Activated T-cell treated with anti-CD3 and anti-CD28 coated beads, Interleukin-2, amount 50 U/mL, for 4 hours (primary cell): ENCODE measurements at regions not wholly inside any gene's neighbourhood (a gene's known extent, or its start where the extent isn't known, plus 50 kb on each side); places are given as distances from the start of the nearest gene placed in this dataset.
"Not testable (repeated sequence)": the region's sequence is repeated elsewhere in the genome, so short reads cannot be mapped to it uniquely, and the experiment has no call there.

Source experiments
- ATAC-seq, 2 donors: fragments of 200-7000 bp; cut with Tn5 transposase; one replicate each; pipeline ENCODE4 v1.10.0; 2021
- DNase-seq: peaks from one replicate; pipeline ENCODE4 v3.0.0-alpha.2; 2020
- H3K27me3 Mint-ChIP-seq: one replicate; pipeline ENCODE4 v1.8.0; 2021; ENCODE audit warnings: low read depth, mixed read lengths
- H3K36me3 Mint-ChIP-seq: one replicate; pipeline ENCODE4 v1.8.0; 2022; ENCODE audit warnings: mixed read lengths; ENCODE audit not compliant: insufficient read depth
- H3K4me1 Mint-ChIP-seq: one replicate; pipeline ENCODE4 v1.8.0; 2021; ENCODE audit warnings: low read depth, mixed read lengths
- H3K4me3 Mint-ChIP-seq: one replicate; pipeline ENCODE4 v1.8.0; 2021; ENCODE audit warnings: mild to moderate bottlenecking, moderate library complexity, mixed read lengths
- H3K9me3 Mint-ChIP-seq: one replicate; pipeline ENCODE4 v1.8.0; 2021; ENCODE audit warnings: mixed read lengths

GRCh38 chr6:15193451-15193850, 52.4 kb upstream of the JARID2 start:
- H3K36me3 Mint-ChIP-seq, H3K27me3 Mint-ChIP-seq, H3K4me1 Mint-ChIP-seq, DNase-seq, H3K9me3 Mint-ChIP-seq, H3K4me3 Mint-ChIP-seq, ATAC-seq: not testable (repeated sequence)

DNA sequence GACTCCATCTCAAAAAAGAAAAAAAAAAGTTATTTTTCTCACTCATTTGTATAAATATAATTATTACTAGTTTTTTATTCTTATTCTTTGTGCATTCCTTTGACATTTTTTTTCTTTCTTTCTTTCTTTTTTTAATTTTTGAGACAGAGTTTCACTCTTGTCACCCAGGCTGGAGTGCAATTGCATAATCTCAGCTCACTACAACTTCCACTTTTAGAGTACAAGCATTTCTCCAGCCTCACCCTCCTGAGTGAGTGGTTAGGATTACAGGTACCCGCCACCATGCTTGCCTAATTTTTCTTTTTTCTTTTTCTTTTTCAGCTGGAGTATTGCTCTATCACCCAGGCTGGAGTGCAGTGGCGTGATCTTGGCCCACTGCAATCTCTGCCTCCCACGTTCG, 51.4 kb upstream of the JARID2 start:
- no peak for DNase-seq
- Mint-ChIP-seq H3K36me3 (no peaks in the 10 kb centered on the region), H3K27me3 (no peaks in the 10 kb centered on the region), H3K4me1 (no peaks in the 10 kb centered on the region), H3K9me3 (no peaks in the 10 kb centered on the region), H3K4me3 (no peak overlapping the region)
- ATAC-seq = no peak
